Calu3 (cell line): ENCODE measurements at regions not wholly inside any gene's neighbourhood (a gene's known extent, or its start where the extent isn't known, plus 50 kb on each side); places are given as distances from the start of the nearest gene placed in this dataset.

ENCODE experiments used
- BruUV-seq: library from RNA; stranded (reverse); fragments of 400-500 nt; replicated peaks from 2 replicates; lab custom pipeline; 2021; lab: Mats Ljungman, UMichigan
- CTCF ChIA-PET: fragments of 300-600 bp; sonication (Branson Sonifier 250); formaldehyde crosslinking; loops from one replicate; lab custom pipeline; 2022; ENCODE audit warnings: antibody characterized with exemption; lab: Charles Lee
- DNase-seq: peaks from one replicate; pipeline ENCODE4 v3.0.0; 2022
- H3K27ac Mint-ChIP-seq: one replicate; pipeline ENCODE4 v1.8.0; 2022; ENCODE audit warnings: mixed read lengths; ENCODE audit not compliant: unreplicated experiment
- H3K27me3 Mint-ChIP-seq: one replicate; pipeline ENCODE4 v1.8.0; 2022; ENCODE audit warnings: mixed read lengths; ENCODE audit not compliant: unreplicated experiment
- H3K36me3 Mint-ChIP-seq: one replicate; pipeline ENCODE4 v1.8.0; 2022; ENCODE audit warnings: mild to moderate bottlenecking, moderate library complexity, mixed read lengths; ENCODE audit not compliant: insufficient read depth, unreplicated experiment
- H3K4me1 Mint-ChIP-seq: one replicate; pipeline ENCODE4 v1.8.0; 2022; ENCODE audit warnings: mild to moderate bottlenecking, low read depth, mixed read lengths; ENCODE audit not compliant: unreplicated experiment
- H3K4me3 Mint-ChIP-seq: one replicate; pipeline ENCODE4 v1.8.0; 2022; ENCODE audit warnings: mild to moderate bottlenecking, low read depth, moderate library complexity, mixed read lengths; ENCODE audit not compliant: unreplicated experiment
- H3K9me3 Mint-ChIP-seq: one replicate; pipeline ENCODE4 v1.8.0; 2022; ENCODE audit warnings: low read depth, mixed read lengths; ENCODE audit not compliant: unreplicated experiment
- intact Hi-C: fragments of 100-400 bp; cut with micrococcal nuclease; formaldehyde crosslinking; loops from one replicate; pipeline ENCODE4 v1.10.0; 2022; ENCODE audit not compliant: unreplicated experiment
- TF ChIP-seq, protein P1 (sequence below): fragments of 200-600 bp; IDR thresholded peaks from one replicate; pipeline ENCODE4 v1.8.0; 2022; ENCODE audit warnings: antibody characterized with exemption; ENCODE audit not compliant: unreplicated experiment

DNA sequence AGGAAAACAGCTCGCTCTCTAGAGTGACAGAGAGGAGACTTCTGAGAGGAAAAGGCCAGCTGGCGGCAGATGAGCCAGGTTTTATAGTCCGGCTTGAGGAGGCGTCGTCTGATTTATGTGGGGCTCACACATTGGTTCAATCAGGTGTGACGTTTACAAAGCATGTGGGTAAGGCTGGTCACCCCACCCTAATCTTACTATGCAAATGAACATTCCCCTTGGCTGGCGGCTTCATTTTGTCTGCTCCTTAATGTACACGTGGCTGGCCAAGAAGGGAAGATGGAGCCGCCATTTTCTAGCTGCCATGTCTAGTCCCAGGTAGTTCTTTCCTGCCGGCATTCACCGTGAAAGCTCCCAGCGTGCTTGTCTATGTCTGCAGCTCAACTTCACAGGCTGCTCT is 299.1 kb upstream of the SPRED2 start:
- no peak overlapping the region for H3K4me3 Mint-ChIP-seq
- H3K27me3 Mint-ChIP-seq = no peaks in the 10 kb centered on the region
- intact Hi-C loops = no loop called here
- TF ChIP-seq, protein P1, sequence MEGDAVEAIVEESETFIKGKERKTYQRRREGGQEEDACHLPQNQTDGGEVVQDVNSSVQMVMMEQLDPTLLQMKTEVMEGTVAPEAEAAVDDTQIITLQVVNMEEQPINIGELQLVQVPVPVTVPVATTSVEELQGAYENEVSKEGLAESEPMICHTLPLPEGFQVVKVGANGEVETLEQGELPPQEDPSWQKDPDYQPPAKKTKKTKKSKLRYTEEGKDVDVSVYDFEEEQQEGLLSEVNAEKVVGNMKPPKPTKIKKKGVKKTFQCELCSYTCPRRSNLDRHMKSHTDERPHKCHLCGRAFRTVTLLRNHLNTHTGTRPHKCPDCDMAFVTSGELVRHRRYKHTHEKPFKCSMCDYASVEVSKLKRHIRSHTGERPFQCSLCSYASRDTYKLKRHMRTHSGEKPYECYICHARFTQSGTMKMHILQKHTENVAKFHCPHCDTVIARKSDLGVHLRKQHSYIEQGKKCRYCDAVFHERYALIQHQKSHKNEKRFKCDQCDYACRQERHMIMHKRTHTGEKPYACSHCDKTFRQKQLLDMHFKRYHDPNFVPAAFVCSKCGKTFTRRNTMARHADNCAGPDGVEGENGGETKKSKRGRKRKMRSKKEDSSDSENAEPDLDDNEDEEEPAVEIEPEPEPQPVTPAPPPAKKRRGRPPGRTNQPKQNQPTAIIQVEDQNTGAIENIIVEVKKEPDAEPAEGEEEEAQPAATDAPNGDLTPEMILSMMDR = no peak
- no peaks in the 10 kb centered on the region for H3K9me3 Mint-ChIP-seq
- H3K4me1 Mint-ChIP-seq = peaks cover 21% of the 10 kb centered on the region
- BruUV-seq = no TSS peak
- H3K27ac Mint-ChIP-seq = no peak overlapping the region
- CTCF ChIA-PET = no interaction called here
- DNase-seq = no peak
- H3K36me3 Mint-ChIP-seq = no peaks in the 10 kb centered on the region

DNA sequence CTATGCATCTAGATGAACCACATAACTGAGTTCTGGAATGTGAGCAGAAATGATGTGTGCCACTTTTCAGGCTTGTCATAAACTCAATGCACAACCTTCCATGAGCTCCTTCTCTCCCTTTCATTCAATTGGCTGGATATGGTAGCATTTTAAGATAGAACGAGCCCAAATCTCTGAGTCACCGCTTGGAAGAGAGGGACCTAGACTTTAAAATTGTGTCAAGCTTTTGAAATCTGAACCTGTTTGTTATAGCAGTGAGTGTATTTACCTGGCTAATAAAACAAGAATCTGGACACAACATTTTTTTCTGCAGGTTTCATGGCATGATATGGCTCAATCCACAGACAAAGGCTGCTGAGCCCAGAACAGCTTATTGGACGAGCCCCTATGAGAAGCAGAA is 297.8 kb upstream of the SPRED2 start:
- Mint-ChIP-seq H3K4me3 (no peak overlapping the region), H3K9me3 (no peaks in the 10 kb centered on the region), H3K4me1 (peaks cover 21% of the 10 kb centered on the region), H3K27ac (peak overlapping the region; percentile 89), H3K36me3 (no peaks in the 10 kb centered on the region), H3K27me3 (no peaks in the 10 kb centered on the region)
- CTCF ChIA-PET = no interaction called here
- DNase-seq = no peak
- no TSS peak for BruUV-seq
- intact Hi-C loops = no loop called here
- TF ChIP-seq, protein P1 = no peak

DNA sequence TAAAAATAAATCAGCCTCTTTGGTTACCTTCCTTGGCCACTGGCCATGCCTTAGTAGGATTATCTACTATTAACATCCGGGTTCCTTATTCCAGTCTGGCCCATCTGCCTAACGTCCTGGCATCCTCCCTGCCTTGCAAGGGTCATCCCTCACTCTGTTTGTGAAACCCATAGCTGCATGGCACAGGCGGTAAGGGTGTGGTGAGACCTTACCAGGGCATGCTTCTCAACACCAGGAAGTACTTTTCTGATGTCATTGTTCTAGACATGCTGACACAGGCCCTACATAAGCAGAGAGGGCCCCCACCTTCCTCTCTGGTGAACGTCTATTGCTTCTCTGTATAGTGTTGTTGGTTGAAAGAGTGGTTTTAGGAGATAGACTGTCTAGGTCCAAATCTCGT is 296.8 kb upstream of the SPRED2 start:
- no peaks in the 10 kb centered on the region for H3K36me3 Mint-ChIP-seq
- H3K9me3 Mint-ChIP-seq = no peaks in the 10 kb centered on the region
- TF ChIP-seq, protein P1 = no peak
- no peaks in the 10 kb centered on the region for H3K27me3 Mint-ChIP-seq
- peak; percentile 23 for DNase-seq
- no TSS peak for BruUV-seq
- intact Hi-C loops = no loop called here
- peak overlapping the region; percentile 89 for H3K27ac Mint-ChIP-seq
- peaks cover 21% of the 10 kb centered on the region for H3K4me1 Mint-ChIP-seq
- CTCF ChIA-PET = interaction anchor here (0.7 kb wide), 1 partner anchor 61 kb away, joined by 3 read pairs; no protein-coding TSS in a partner anchor
- no peak overlapping the region for H3K4me3 Mint-ChIP-seq

DNA sequence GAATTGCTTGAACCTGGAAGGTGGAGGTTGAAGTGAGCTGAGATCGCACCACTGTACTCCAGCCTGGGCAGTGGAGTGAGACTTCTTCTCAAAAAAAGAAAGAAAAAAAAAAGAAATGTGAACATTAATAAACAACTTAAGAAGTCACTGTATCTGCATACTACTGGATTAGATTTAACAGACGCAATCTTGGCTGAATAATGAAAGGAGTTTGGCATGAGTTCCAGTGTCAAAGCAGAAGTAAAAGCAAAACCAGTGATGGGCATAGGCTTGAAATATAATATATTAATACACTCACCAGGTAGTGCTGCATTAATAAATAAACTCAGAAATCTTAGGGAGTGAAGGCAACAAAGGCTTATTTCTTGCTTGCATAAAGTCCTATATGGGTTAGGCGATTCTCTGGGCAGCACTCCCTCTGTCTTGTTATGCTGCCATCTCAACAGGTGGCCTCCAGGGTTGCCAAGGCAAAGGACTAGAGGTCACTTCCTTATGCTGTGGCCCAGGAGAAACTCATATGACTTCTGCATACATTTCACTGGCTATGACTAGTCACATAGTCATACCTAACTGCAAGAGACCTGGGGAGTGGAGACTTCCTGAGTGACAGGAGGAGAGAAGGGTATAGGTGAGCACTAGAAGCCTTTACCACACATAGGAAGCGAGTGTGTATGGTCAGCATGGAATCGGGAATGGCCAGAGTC is 296.2 kb upstream of the SPRED2 start:
- intact Hi-C loops = no loop called here
- DNase-seq = peak; percentile 58
- Mint-ChIP-seq H3K4me3 (no peak overlapping the region), H3K9me3 (no peaks in the 10 kb centered on the region), H3K4me1 (peaks cover 21% of the 10 kb centered on the region), H3K27ac (peak overlapping the region; percentile 89), H3K36me3 (no peaks in the 10 kb centered on the region), H3K27me3 (no peaks in the 10 kb centered on the region)
- BruUV-seq = no TSS peak
- TF ChIP-seq, protein P1 = no peak
- CTCF ChIA-PET = interaction anchor here (0.8 kb wide), 1 partner anchor 1239 kb away, joined by 3 read pairs; no protein-coding TSS in a partner anchor
